ENCODE measurements at regions not wholly inside any gene's neighbourhood (a gene's known extent, or its start where the extent isn't known, plus 50 kb on each side); places are given as distances from the start of the nearest gene placed in this dataset.

GRCh38 chr4:71187404-71188155 lies 151.2 kb upstream of the SLC4A4 start:
- DNase-seq (ENCODE audit: low spot score): no peak
- TF ChIP-seq, protein P1, sequence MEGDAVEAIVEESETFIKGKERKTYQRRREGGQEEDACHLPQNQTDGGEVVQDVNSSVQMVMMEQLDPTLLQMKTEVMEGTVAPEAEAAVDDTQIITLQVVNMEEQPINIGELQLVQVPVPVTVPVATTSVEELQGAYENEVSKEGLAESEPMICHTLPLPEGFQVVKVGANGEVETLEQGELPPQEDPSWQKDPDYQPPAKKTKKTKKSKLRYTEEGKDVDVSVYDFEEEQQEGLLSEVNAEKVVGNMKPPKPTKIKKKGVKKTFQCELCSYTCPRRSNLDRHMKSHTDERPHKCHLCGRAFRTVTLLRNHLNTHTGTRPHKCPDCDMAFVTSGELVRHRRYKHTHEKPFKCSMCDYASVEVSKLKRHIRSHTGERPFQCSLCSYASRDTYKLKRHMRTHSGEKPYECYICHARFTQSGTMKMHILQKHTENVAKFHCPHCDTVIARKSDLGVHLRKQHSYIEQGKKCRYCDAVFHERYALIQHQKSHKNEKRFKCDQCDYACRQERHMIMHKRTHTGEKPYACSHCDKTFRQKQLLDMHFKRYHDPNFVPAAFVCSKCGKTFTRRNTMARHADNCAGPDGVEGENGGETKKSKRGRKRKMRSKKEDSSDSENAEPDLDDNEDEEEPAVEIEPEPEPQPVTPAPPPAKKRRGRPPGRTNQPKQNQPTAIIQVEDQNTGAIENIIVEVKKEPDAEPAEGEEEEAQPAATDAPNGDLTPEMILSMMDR (IDR thresholded peaks at IDR 0.05; ENCODE audit: borderline replicate concordance, control extremely low read depth, extremely low read depth, insufficient read depth, missing control alignments): no peak
- in situ Hi-C loops (cut with MboI; ENCODE audit: low sequenced_read_pairs, unreplicated experiment): no loop called here

- in situ Hi-C loops (cut with MboI; ENCODE audit: low sequenced_read_pairs, unreplicated experiment): no loop called here
- TF ChIP-seq, protein P1 (IDR thresholded peaks at IDR 0.05; ENCODE audit: borderline replicate concordance, control extremely low read depth, extremely low read depth, insufficient read depth, missing control alignments): peak; percentile 0
- DNase-seq (ENCODE audit: low spot score): no peak
Observed at GRCh38 chr4:71188156-71188640, 150.6 kb upstream of the SLC4A4 start.

- TF ChIP-seq, protein P1 (IDR thresholded peaks at IDR 0.05; ENCODE audit: borderline replicate concordance, control extremely low read depth, extremely low read depth, insufficient read depth, missing control alignments): no peak
- in situ Hi-C loops (cut with MboI; ENCODE audit: low sequenced_read_pairs, unreplicated experiment): no loop called here
- DNase-seq (ENCODE audit: low spot score): no peak
Observed at GRCh38 chr4:71188951-71189350, 149.9 kb upstream of the SLC4A4 start.

GRCh38 chr4:71189471-71189870 lies 149.3 kb upstream of the SLC4A4 start:
- TF ChIP-seq, protein P1 (IDR thresholded peaks at IDR 0.05; ENCODE audit: borderline replicate concordance, control extremely low read depth, extremely low read depth, insufficient read depth, missing control alignments): no peak

DNA sequence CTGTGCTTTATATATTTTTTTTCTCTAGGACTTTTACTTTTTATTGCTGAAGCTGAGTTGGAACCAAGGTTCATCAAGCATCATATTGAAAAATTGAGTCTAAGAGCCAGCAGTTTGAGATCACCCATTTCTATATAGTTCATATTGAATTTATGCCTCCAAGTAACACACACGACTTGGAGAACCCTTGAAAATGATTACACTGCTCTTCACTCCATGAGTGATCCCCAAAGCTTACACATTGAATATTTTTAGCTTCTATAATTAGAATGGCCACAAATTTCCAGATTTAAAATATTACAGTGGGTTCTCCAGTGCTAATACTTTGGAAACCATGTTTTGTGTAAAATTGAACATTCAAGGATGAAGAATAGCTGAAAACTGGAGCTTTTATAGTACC lies 144.4 kb upstream of the SLC4A4 start:
- in situ Hi-C loops (cut with MboI; ENCODE audit: low sequenced_read_pairs, unreplicated experiment): no loop called here
- TF ChIP-seq, protein P1 (IDR thresholded peaks at IDR 0.05; ENCODE audit: borderline replicate concordance, control extremely low read depth, extremely low read depth, insufficient read depth, missing control alignments): no peak

More at GRCh38 chr4:71189471-71189870, 149.3 kb upstream of the SLC4A4 start:
- in situ Hi-C loops (cut with MboI; ENCODE audit: low sequenced_read_pairs, unreplicated experiment): no loop called here
- no peak for DNase-seq (ENCODE audit: low spot score)

DNA sequence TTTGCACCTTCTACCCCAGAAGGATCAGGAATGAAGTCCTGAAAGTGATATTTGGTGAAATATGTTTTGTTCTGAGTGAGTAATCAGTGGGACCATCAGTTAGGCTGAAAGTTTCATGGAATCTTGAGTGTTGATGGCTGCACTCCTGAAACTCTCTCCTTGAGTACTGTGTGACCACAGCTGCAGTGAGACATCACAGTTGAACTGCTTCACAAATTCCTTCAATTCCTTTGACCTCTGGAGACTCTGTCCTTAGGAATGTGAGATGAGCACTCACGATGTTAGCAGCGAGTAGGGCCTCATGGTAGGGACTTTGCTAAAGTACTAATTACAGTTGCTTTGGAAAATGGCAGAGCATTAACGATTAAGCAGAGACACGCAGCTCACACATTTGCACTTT lies 142.9 kb upstream of the SLC4A4 start:
- in situ Hi-C loops (cut with MboI; ENCODE audit: low sequenced_read_pairs, unreplicated experiment): no loop called here
- DNase-seq (ENCODE audit: low spot score): no peak
- TF ChIP-seq, protein P1 (IDR thresholded peaks at IDR 0.05; ENCODE audit: borderline replicate concordance, control extremely low read depth, extremely low read depth, insufficient read depth, missing control alignments): no peak

More for the DNA sequence above, 144.4 kb upstream of the SLC4A4 start:
- no peak for DNase-seq (ENCODE audit: low spot score)
